Ovary (tissue), 7 donors: ENCODE measurements at regions not wholly inside any gene's neighbourhood (a gene's known extent, or its start where the extent isn't known, plus 50 kb on each side); places are given as distances from the start of the nearest gene placed in this dataset.

Source experiments
- DNase-seq, 5 donors: peaks; one replicate each; pipeline ENCODE4 v3.0.0-alpha.2; 2019 to 2020
- H3K27ac ChIP-seq, 2 donors: fragments of 200-600 bp; one replicate each; pipeline versions ENCODE4 v1.5.1 to v1.8.0; 2019 to 2022
- H3K27me3 ChIP-seq: fragments of 200-600 bp; one replicate; pipeline ENCODE4 v1.8.0; 2022
- H3K36me3 ChIP-seq: fragments of 200-600 bp; sonication (generic); one replicate; pipeline ENCODE4 v1.5.1; 2019
- H3K4me1 ChIP-seq: one replicate; pipeline ENCODE4 v1.8.1; 2013; ENCODE audit warnings: mild to moderate bottlenecking, moderate library complexity; ENCODE audit not compliant: insufficient read depth
- H3K4me3 ChIP-seq: fragments of 200-600 bp; sonication (generic); one replicate; pipeline ENCODE4 v1.5.1; 2017
- H3K9me3 ChIP-seq, 2 donors: fragments of 200-600 bp in 1 of 2; sonication (generic) in 1 of 2; one replicate each; pipeline versions ENCODE4 v1.5.1 to v1.8.1; 2013 to 2019; ENCODE audit warnings: mild to moderate bottlenecking in 1 of 2, moderate library complexity in 1 of 2
- EP300 ChIP-seq: sonication (generic); formaldehyde crosslinking; IDR thresholded peaks from one replicate; pipeline ENCODE4 v1.6.1; 2017; ENCODE audit warnings: antibody characterized with exemption
- POLR2A ChIP-seq: fragments of 450-650 bp; IDR thresholded peaks from one replicate; pipeline ENCODE4 v1.6.1; 2017; ENCODE audit warnings: antibody characterized with exemption, mild to moderate bottlenecking, moderate library complexity
- WGBS, 3 donors: extraction: QIAGEN DNeasy Blood & Tissue Kit in 1 of 3; methylation state at CpG; one replicate each; pipeline versions ENCODE4 v1.1.5 to v1.1.7; 2013 to 2017; 5-methylcytosine and 5-hydroxymethylcytosine counted together
- intact Hi-C, 4 donors: fragments of 100-400 bp; cut with DNase I; formaldehyde crosslinking; loops; one replicate each; pipeline versions ENCODE4 v1.11.0 to v1.15.1; 2022 to 2023
- TF ChIP-seq, protein P1 (sequence below), 3 donors: fragments of 450-650 bp in 2 of 3; fragments of 200-600 bp in 1 of 3; IDR thresholded peaks; one replicate each; pipeline versions ENCODE4 v1.5.1 to v1.8.0; 2016 to 2022; ENCODE audit warnings: antibody characterized with exemption in 3 of 3, mild to moderate bottlenecking in 1 of 3
- donor health status: DM: no; HTN: no; CAD: no; lungs with moderate emphysema.
- donor health status: DM: no; HTN: no; CAD: no.
- donor health status: Bipolar disorder and iron deficiency.
- donor health status: DM: no; HTN: no; CAD: no.
- donor health status: DM: yes; HTN: yes; CAD: no.

DNA sequence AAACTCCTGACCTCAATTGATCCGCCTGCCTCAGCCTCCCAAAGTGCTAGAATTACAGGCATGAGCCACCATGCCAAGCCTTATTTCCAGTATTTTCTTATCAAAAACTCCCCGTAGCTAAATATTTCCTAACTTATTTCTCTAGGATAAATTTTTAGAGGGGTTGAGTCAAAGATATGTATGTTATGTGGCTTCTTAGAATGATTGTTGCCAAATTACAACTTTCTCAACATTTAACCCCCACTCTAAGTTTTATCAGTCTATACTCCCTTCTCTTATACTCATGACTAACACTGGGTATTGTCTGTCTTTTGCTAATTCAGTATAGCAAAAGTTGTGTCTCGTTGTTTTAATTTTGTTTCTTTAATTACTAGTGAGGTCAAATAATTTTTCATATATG is 187.7 kb upstream of the LNX1 start:
- Histone ChIP-seq H3K36me3 (no peaks in the 10 kb centered on the region), H3K27me3 (no peaks in the 10 kb centered on the region), H3K4me3 (no peak overlapping the region), H3K4me1 (peaks cover 3% of the 10 kb centered on the region), H3K27ac (no peak overlapping the region), H3K9me3 (no peaks in the 10 kb centered on the region)
- no peak for TF ChIP-seq POLR2A
- TF ChIP-seq, protein P1, sequence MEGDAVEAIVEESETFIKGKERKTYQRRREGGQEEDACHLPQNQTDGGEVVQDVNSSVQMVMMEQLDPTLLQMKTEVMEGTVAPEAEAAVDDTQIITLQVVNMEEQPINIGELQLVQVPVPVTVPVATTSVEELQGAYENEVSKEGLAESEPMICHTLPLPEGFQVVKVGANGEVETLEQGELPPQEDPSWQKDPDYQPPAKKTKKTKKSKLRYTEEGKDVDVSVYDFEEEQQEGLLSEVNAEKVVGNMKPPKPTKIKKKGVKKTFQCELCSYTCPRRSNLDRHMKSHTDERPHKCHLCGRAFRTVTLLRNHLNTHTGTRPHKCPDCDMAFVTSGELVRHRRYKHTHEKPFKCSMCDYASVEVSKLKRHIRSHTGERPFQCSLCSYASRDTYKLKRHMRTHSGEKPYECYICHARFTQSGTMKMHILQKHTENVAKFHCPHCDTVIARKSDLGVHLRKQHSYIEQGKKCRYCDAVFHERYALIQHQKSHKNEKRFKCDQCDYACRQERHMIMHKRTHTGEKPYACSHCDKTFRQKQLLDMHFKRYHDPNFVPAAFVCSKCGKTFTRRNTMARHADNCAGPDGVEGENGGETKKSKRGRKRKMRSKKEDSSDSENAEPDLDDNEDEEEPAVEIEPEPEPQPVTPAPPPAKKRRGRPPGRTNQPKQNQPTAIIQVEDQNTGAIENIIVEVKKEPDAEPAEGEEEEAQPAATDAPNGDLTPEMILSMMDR (IDR thresholded peaks at IDR 0.05): no peak
- TF ChIP-seq EP300: no peak
- intact Hi-C loops: no loop called here
- no peak for DNase-seq
- 37 to 61% (median 57%) methylated on average over 3 of the region's 3 CpGs for WGBS, 3 donors

DNA sequence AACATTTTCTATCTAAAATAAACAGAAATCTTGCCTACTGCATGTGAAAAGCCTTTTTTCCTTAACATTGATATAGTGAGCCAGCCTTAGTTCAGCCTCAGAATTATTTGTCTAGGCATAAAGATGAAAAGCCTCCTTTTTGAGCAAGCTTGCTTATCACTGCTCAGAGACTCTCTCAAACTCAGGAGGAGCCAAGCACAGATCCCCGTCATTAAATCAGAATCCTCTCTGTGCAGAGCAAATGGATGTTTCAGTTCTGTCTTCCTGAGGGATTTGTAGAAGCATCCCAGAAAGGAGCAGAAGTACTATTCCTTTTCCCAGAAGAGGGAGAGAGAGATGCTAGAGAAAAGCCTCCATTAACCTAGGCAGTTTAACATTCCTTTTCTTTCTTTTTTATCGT is 186.9 kb upstream of the LNX1 start:
- Histone ChIP-seq H3K9me3 (no peaks in the 10 kb centered on the region), H3K27me3 (no peaks in the 10 kb centered on the region), H3K4me3 (no peak overlapping the region), H3K36me3 (no peaks in the 10 kb centered on the region), H3K4me1 (peaks cover 3% of the 10 kb centered on the region), H3K27ac (no peak overlapping the region)
- intact Hi-C loops: no loop called here
- DNase-seq: no peak
- TF ChIP-seq, protein P1 (IDR thresholded peaks at IDR 0.05): no peak
- no peak for TF ChIP-seq POLR2A
- no peak for TF ChIP-seq EP300
- WGBS, 3 donors: 21 to 38% (median 27%) methylated on average over 2 of the region's 2 CpGs

DNA sequence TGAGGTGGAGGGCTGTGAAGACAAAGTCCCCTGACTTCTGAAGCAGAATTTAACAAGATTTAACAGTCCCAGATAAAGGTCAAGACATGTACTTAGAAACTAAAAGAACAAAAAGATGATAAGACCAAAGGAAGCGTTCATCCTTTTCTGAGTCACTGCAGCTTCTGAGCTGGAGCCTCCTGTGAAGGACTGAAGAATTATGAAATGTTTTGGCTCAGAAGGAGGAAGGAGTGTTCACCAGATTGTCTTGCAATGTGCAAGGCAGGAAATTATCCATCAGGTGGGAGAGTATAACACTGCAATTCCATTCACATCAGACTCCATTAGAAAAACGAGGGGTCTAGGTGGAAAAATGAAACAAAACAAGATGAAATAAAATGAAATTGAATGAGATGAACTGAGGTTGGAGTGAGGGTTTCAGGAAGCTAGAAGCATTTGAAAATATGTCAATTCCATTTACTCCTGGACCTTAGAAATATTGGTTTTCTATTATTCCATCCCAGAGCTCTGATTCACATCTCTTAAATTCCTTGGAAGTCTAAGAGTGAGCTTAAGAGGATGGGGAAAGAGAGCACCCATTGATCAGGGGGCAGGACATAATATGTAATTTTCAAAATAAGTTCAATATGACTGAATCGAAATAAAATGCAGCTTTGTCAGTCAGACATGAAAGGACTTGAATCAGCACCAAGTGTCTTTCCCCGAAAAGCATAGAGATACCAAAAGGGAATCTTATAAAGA is 186.1 kb upstream of the LNX1 start:
- 22 to 27% (median 23%) methylated on average over 4 of the region's 4 CpGs for WGBS, 3 donors
- Histone ChIP-seq H3K27me3 (no peaks in the 10 kb centered on the region), H3K27ac (no peak overlapping the region), H3K9me3 (no peaks in the 10 kb centered on the region), H3K4me1 (peaks cover 3% of the 10 kb centered on the region), H3K4me3 (no peak overlapping the region), H3K36me3 (no peaks in the 10 kb centered on the region)
- DNase-seq: peak in 2 of 5 donors; percentile 37 to 47
- intact Hi-C loops: no loop called here
- TF ChIP-seq POLR2A (no peak), EP300 (no peak)
- TF ChIP-seq, protein P1 (IDR thresholded peaks at IDR 0.05): no peak

DNA sequence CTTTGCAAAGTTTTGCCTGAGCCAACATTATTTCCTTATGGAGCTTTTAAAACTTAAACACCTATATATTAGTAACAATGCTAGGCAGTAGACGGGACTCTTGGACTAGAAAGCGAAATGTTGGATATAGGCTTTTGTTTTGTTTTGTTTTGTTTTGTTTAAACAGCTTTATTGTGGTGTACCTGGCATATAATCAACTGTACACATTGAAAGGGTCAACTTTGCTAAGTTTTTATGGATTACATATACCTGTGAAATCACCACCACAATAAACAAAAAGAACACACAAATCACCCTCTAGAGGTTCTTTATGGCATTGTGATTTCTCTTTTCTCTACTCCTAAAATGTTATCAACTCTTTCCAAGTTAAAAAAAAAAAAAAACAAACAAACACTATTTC is 184.9 kb upstream of the LNX1 start:
- TF ChIP-seq, protein P1 (IDR thresholded peaks at IDR 0.05): no peak
- TF ChIP-seq EP300 (no peak), POLR2A (no peak)
- Histone ChIP-seq H3K27me3 (no peaks in the 10 kb centered on the region), H3K36me3 (no peaks in the 10 kb centered on the region), H3K4me1 (peaks cover 3% of the 10 kb centered on the region), H3K27ac (no peak overlapping the region), H3K9me3 (no peaks in the 10 kb centered on the region), H3K4me3 (no peak overlapping the region)
- intact Hi-C loops: no loop called here
- DNase-seq: no peak
- 89 to 96% (median 95%) methylated on average over 2 of the region's 2 CpGs for WGBS, 3 donors
